Suppressor macrophage treated with lipopolysaccharide for 4 hours (primary cell): ENCODE measurements at regions not wholly inside any gene's neighbourhood (a gene's known extent, or its start where the extent isn't known, plus 50 kb on each side); places are given as distances from the start of the nearest gene placed in this dataset.
"Not testable (repeated sequence)": the region's sequence is repeated elsewhere in the genome, so short reads cannot be mapped to it uniquely, and the experiment has no call there.

Experiments
- DNase-seq: peaks from one replicate; pipeline ENCODE4 v3.0.0-alpha.2; 2020

GRCh38 chr9:106111039-106111730, 416.8 kb downstream of the TMEM38B start:
- no peak for DNase-seq

GRCh38 chr9:106112935-106113334, 418.6 kb downstream of the TMEM38B start:
- DNase-seq: no peak

- no peak for DNase-seq
These were observed 424.8 kb downstream of the TMEM38B start for GRCh38 chr9:106119176-106119575.

GRCh38 chr9:106120071-106120470, 425.7 kb downstream of the TMEM38B start:
- no peak for DNase-seq

GRCh38 chr9:106127776-106128175, 433.4 kb downstream of the TMEM38B start:
- DNase-seq: no peak

GRCh38 chr9:106130374-106130773, 436.0 kb downstream of the TMEM38B start:
- no peak for DNase-seq

GRCh38 chr9:106143781-106144180, 449.4 kb downstream of the TMEM38B start:
- no peak for DNase-seq

- no peak for DNase-seq
These were observed 451.9 kb downstream of the TMEM38B start for GRCh38 chr9:106146066-106146840.

- DNase-seq: no peak
These were observed 452.5 kb downstream of the TMEM38B start for GRCh38 chr9:106146886-106147285.

GRCh38 chr9:106149956-106150355, 455.6 kb downstream of the TMEM38B start:
- DNase-seq: no peak

- DNase-seq: no peak
These were observed 462.1 kb downstream of the TMEM38B start for GRCh38 chr9:106156465-106156864.

- no peak for DNase-seq
These were observed 477.9 kb downstream of the TMEM38B start for GRCh38 chr9:106172265-106172664.

GRCh38 chr9:106174346-106174745, 480.0 kb downstream of the TMEM38B start:
- no peak for DNase-seq

- no peak for DNase-seq
These were observed 482.9 kb downstream of the TMEM38B start for GRCh38 chr9:106177216-106177615.

- DNase-seq: no peak
These were observed 484.9 kb downstream of the TMEM38B start for GRCh38 chr9:106179191-106179590.

- DNase-seq: not testable (repeated sequence)
These were observed 509.6 kb downstream of the TMEM38B start for GRCh38 chr9:106203815-106204516.

GRCh38 chr9:106207298-106207697, 513.0 kb downstream of the TMEM38B start:
- no peak for DNase-seq

GRCh38 chr9:106218427-106218826, 524.1 kb downstream of the TMEM38B start:
- DNase-seq: no peak

GRCh38 chr9:106218854-106219253, 524.5 kb downstream of the TMEM38B start:
- no peak for DNase-seq

- DNase-seq: no peak
These were observed 526.1 kb downstream of the TMEM38B start for GRCh38 chr9:106220415-106220814.

- DNase-seq: no peak
These were observed 534.5 kb downstream of the TMEM38B start for GRCh38 chr9:106228861-106229260.

GRCh38 chr9:106233116-106233515, 538.8 kb downstream of the TMEM38B start:
- DNase-seq: no peak

GRCh38 chr9:106260908-106261307, 566.6 kb downstream of the TMEM38B start:
- DNase-seq: not testable (repeated sequence)

- DNase-seq: no peak
These were observed 583.6 kb downstream of the TMEM38B start for GRCh38 chr9:106277966-106278365.
